IPS-18a (cell line): ENCODE measurements at regions not wholly inside any gene's neighbourhood (a gene's known extent, or its start where the extent isn't known, plus 50 kb on each side); places are given as distances from the start of the nearest gene placed in this dataset.
"Not testable (repeated sequence)": the region's sequence is repeated elsewhere in the genome, so short reads cannot be mapped to it uniquely, and the experiment has no call there.

Source experiments
- H3K27ac ChIP-seq: one replicate; pipeline ENCODE4 v1.5.1; 2013; ENCODE audit warnings: low read length
- H3K27me3 ChIP-seq: one replicate; pipeline ENCODE4 v1.6.1; 2013; ENCODE audit warnings: mild to moderate bottlenecking, low read length; ENCODE audit not compliant: control insufficient read depth, insufficient read depth
- H3K36me3 ChIP-seq: one replicate; pipeline ENCODE4 v1.6.1; 2013; ENCODE audit warnings: low read depth, low read length; ENCODE audit not compliant: control insufficient read depth
- H3K4me1 ChIP-seq: one replicate; pipeline ENCODE4 v1.6.1; 2013; ENCODE audit warnings: low read depth, low read length; ENCODE audit not compliant: control insufficient read depth
- H3K4me3 ChIP-seq: one replicate; pipeline ENCODE4 v1.5.1; 2013; ENCODE audit warnings: low read length
- H3K9ac ChIP-seq: one replicate; pipeline ENCODE4 v1.6.1; 2013; ENCODE audit warnings: mild to moderate bottlenecking, low read length, moderate library complexity
- H3K9me3 ChIP-seq: one replicate; pipeline ENCODE4 v1.6.1; 2013; ENCODE audit warnings: low read depth, low read length; ENCODE audit not compliant: control insufficient read depth

- H3K27ac ChIP-seq, H3K9ac ChIP-seq, H3K4me1 ChIP-seq, H3K4me3 ChIP-seq, H3K27me3 ChIP-seq, H3K36me3 ChIP-seq, H3K9me3 ChIP-seq: not testable (repeated sequence)
Measured at GRCh38 chr6:141926200-141926900, 206.4 kb upstream of the GJE1 start.

DNA sequence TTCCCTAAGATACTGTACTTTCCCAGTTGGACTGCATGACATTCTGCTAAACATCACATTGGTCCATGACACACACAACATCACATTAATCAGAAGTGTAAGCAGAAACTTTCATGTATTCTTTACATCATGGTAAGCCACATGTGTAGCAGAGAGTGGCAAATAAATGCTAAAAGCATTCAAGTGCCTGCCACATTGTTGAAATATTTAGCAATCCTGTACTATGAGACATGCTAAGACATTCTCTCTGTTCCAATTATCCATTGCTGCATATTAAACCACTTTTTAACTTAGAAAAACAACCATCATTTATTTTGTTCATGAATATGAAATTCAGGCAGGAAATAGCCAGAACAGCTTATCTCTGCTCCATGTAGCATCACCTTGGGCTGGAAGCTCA, 207.7 kb upstream of the GJE1 start:
- no peaks in the 10 kb centered on the region for H3K36me3 ChIP-seq
- H3K9ac ChIP-seq: no peak overlapping the region
- no peaks in the 10 kb centered on the region for H3K9me3 ChIP-seq
- no peak overlapping the region for H3K27ac ChIP-seq
- no peaks in the 10 kb centered on the region for H3K4me1 ChIP-seq
- H3K4me3 ChIP-seq: no peak overlapping the region
- no peaks in the 10 kb centered on the region for H3K27me3 ChIP-seq

DNA sequence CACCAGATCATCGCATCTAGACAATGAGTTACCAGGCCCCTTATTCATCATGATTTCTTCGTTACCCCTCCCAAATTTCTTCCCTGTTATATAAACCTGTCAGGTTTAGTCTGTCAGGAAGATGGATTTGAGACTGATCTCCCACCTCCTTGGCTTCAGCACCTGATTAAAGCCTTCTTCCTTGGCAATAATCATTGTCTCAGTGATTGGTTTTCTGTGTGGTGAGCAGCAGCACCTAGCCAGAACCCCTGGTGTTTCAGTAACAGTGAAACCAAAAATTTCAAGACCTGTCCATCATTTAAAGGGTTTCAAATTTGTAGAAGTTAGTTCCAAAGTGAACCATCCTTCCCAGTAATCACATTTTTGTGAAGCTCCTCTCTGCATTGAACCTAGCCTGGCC, 209.8 kb upstream of the GJE1 start:
- no peak overlapping the region for H3K27ac ChIP-seq
- H3K27me3 ChIP-seq: no peaks in the 10 kb centered on the region
- no peaks in the 10 kb centered on the region for H3K4me1 ChIP-seq
- H3K9me3 ChIP-seq: no peaks in the 10 kb centered on the region
- no peak overlapping the region for H3K4me3 ChIP-seq
- no peak overlapping the region for H3K9ac ChIP-seq
- H3K36me3 ChIP-seq: no peaks in the 10 kb centered on the region

DNA sequence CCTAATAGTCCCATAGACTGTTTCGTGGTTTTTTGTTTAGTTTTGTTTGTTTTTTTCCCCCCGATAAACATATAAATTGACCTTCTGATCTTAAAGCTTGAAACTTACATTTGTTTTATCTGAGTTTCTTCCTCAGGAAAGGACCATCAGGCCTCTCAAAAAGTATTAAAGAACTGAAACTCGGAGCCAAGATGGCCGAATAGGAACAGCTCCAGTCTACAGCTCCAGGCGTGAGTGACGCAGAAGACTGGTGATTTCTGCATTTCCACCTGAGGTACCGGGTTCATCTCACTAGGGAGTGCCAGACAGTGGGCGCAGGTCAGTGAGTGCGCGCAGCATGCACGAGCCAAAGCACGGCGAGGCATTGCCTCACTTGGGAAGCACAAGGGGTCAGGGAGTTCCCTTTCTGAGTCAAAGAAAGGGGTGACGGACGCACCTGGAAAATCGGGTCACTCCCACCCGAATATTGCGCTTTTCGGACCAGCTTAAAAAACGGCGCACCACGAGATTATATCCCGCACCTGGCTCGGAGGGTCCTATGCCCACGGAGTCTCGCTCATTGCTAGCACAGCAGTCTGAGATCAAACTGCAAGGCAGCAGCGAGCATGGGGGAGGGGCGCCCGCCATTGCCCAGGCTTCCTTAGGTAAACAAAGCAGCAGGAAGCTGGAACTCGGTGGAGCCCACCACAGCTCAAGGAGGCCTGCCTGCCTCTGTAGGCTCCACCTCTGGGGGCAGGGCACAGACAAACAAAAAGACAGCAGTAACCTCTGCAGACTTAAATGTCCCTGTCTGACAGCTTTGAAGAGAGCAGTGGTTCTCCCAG, 215.8 kb upstream of the GJE1 start:
- H3K9me3 ChIP-seq, H3K9ac ChIP-seq, H3K27ac ChIP-seq, H3K36me3 ChIP-seq, H3K4me3 ChIP-seq, H3K27me3 ChIP-seq, H3K4me1 ChIP-seq: not testable (repeated sequence)

- H3K4me1 ChIP-seq: no peaks in the 10 kb centered on the region
- H3K36me3 ChIP-seq: no peaks in the 10 kb centered on the region
- H3K9ac ChIP-seq: no peak overlapping the region
- no peak overlapping the region for H3K4me3 ChIP-seq
- no peak overlapping the region for H3K27ac ChIP-seq
- H3K9me3 ChIP-seq: no peaks in the 10 kb centered on the region
- no peaks in the 10 kb centered on the region for H3K27me3 ChIP-seq
Measured at GRCh38 chr6:141914646-141915045, 218.1 kb upstream of the GJE1 start.

- no peak overlapping the region for H3K4me3 ChIP-seq
- no peaks in the 10 kb centered on the region for H3K9me3 ChIP-seq
- no peak overlapping the region for H3K9ac ChIP-seq
- H3K27ac ChIP-seq: no peak overlapping the region
- H3K4me1 ChIP-seq: no peaks in the 10 kb centered on the region
- H3K27me3 ChIP-seq: no peaks in the 10 kb centered on the region
- H3K36me3 ChIP-seq: no peaks in the 10 kb centered on the region
Measured at GRCh38 chr6:141906569-141907080, 226.1 kb upstream of the GJE1 start.

DNA sequence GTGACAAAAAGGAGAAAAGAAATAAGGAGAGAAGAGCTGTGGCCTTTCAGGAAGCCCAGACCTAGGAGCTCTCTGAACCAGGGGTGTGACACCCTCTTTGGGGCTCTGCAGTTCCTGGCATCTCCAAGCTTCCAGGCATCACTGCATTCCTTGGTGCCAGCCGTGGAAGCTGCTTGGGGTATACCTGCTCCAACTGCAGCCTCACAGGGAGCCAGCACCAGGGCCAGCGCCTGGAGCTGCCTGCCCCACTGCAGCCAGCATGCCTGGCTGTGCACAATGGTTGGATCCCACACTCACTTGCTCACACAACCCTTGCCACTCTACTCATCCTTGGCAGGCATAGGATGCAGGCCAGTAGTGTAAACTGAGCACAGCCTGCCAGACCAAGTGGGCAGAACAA, 242.1 kb upstream of the GJE1 start:
- H3K27ac ChIP-seq: no peak overlapping the region
- H3K4me1 ChIP-seq: no peaks in the 10 kb centered on the region
- no peak overlapping the region for H3K9ac ChIP-seq
- H3K4me3 ChIP-seq: no peak overlapping the region
- peaks cover 6% of the 10 kb centered on the region for H3K9me3 ChIP-seq
- H3K27me3 ChIP-seq: no peaks in the 10 kb centered on the region
- no peaks in the 10 kb centered on the region for H3K36me3 ChIP-seq

DNA sequence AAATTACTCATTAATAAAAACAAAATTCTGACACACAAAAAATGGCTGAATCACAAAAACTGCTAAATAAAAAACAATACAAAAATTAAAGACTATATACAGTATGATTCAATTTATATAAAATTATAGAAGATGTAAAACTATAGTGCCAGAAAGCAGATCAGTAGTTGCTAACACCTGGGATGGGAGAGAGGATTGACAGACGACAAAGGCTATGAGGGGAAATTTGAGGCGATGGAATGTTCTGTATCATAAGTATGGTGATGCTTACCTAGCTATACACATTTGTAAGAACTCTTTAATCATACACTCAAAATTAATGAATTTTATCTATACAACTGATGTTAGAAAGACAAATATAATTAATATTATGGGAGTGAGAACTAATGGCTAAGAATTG, 247.9 kb upstream of the GJE1 start:
- no peak overlapping the region for H3K9ac ChIP-seq
- no peak overlapping the region for H3K27ac ChIP-seq
- H3K4me1 ChIP-seq: no peaks in the 10 kb centered on the region
- no peak overlapping the region for H3K4me3 ChIP-seq
- no peaks in the 10 kb centered on the region for H3K27me3 ChIP-seq
- no peaks in the 10 kb centered on the region for H3K36me3 ChIP-seq
- peaks cover 4% of the 10 kb centered on the region for H3K9me3 ChIP-seq

DNA sequence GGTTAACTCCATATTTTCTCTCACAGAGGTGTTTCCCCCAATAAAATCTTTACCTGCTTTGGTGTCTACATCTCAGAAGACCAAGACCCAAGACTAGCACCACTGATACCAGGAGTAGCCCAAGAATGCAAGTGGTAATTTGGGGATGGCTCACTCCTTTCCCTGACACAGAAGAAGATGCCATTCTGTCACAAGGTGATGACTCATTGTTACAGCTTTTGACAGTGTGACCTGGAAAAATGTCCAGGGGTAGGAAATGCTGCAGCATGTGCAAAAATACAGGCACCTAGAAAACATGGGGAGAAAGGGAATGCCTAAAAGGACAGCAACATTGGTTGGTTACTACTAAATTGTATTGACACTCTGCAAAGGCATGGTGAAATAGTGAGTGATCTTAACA, 254.0 kb upstream of the GJE1 start:
- no peak overlapping the region for H3K4me3 ChIP-seq
- no peak overlapping the region for H3K27ac ChIP-seq
- H3K9ac ChIP-seq: no peak overlapping the region
- H3K9me3 ChIP-seq: no peaks in the 10 kb centered on the region
- no peaks in the 10 kb centered on the region for H3K36me3 ChIP-seq
- no peaks in the 10 kb centered on the region for H3K4me1 ChIP-seq
- no peaks in the 10 kb centered on the region for H3K27me3 ChIP-seq

GRCh38 chr6:141877275-141877983, 255.3 kb upstream of the GJE1 start:
- no peak overlapping the region for H3K27ac ChIP-seq

DNA sequence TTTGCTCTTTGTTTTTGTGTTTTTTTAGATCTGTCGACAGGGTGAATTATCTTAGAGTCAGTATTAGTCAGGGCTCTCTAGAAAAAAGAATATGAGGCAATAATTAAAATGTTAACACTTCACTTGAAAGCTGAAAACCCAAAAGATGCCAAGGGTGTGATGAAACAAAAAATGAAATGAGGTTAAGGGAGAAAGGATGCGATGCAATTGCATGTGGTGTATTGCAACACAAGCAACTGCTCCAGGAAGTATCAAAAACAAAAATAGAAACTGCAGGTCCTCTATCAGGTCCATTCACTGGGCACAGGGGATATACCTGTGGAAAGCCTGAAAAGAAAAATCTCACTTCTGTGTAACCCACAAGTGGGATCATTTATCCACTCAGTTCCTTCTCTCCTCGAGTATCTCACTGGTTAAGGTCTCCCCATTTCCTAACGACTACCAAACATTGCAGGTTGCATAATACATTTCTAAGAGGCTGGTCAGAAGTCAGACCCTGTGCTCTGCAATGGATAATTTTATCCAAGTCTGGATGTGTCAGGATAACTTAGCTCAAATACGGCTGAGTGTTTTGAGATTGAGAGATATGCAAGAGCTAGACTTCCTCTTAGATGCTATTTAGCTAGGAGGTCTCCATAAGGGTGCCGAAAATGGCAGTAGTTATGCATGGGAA, 257.7 kb upstream of the GJE1 start:
- Histone ChIP-seq H3K36me3 (no peaks in the 10 kb centered on the region), H3K9ac (no peak overlapping the region), H3K27me3 (no peaks in the 10 kb centered on the region), H3K27ac (no peak overlapping the region), H3K4me1 (no peaks in the 10 kb centered on the region), H3K9me3 (no peaks in the 10 kb centered on the region), H3K4me3 (no peak overlapping the region)

More at GRCh38 chr6:141877275-141877983, 255.3 kb upstream of the GJE1 start:
- no peaks in the 10 kb centered on the region for H3K4me1 ChIP-seq
- no peaks in the 10 kb centered on the region for H3K27me3 ChIP-seq
- H3K9me3 ChIP-seq: no peaks in the 10 kb centered on the region
- H3K36me3 ChIP-seq: no peaks in the 10 kb centered on the region
- no peak overlapping the region for H3K9ac ChIP-seq
- no peak overlapping the region for H3K4me3 ChIP-seq
